ENCODE measurements at regions not wholly inside any gene's neighbourhood (a gene's known extent, or its start where the extent isn't known, plus 50 kb on each side); places are given as distances from the start of the nearest gene placed in this dataset.

DNA sequence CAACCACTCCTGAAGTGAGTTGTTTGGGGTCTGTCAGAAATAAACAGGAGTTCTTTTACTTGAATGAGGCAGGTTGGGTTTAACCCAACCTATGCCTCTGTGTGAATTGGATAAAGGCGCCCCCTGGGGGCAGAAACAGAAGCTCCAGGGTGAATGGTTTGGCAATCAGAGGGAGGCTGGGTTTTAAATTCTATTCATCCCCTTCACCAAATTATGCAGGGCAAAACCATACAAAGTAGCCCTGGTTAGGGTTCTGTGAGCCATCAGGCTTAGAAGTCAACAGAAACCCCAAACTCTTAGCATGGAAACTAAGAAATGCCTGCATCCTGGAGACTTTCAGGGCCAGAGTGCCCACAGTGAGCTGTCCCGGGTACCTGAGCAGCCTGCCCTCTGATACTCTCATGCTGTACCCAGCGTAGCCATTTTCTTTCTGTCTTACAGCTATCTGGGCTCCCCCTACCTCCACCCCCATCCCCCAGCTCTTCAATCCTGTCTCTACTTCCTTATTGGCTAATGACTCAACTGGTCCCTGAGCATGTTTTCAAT, 241.5 kb downstream of the ICOS start:
- DNase-seq (ENCODE audit: low read depth): no peak

- DNase-seq (ENCODE audit: low read depth): no peak
These were observed 244.1 kb downstream of the ICOS start for GRCh38 chr2:204180649-204181048.

- no peak for DNase-seq (ENCODE audit: low read depth)
These were observed 247.0 kb downstream of the ICOS start for GRCh38 chr2:204183608-204184007.

GRCh38 chr2:204184226-204184625, 247.7 kb downstream of the ICOS start:
- no peak for DNase-seq (ENCODE audit: low read depth)

DNA sequence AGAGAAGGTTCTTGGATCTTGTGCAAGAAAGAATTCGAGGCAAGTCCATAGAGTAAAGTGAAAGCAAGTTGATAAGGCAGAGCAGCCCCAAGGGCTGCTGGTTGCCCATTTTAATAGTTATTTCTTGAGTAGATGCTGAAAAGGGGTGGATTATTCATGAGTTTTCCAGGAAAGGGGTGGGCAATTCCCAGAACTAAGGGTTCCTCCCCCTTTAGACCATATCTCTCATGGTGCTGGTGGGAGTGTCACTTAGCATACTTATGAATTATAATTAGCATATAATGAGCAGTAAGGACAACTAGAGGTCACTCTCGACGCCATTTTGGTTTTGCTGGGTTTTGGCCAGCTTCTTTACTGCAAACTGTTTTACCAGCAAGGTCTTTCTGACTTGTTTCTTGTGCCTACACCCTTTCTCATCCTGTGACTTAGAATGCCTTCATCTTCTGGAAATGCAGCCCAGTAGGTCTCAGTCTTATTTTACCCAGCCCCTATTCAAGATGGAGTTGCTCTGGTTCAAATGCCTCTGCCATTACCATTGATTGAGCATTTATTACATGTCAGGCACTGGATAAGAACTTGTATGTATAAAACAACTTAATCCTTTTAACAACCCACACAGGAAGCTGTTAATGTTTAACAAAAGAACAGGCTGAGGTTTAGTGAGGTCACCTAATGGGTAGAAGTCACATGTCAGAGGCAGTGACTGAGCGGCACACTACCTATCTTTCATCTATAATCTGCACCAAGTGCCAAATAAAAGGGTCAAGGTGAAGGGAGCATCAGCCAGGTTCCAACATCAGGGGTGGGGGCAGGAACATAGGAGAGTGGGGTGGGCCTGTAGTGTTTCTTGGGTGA, 250.9 kb downstream of the ICOS start:
- no peak for DNase-seq (ENCODE audit: low read depth)

GRCh38 chr2:204191574-204191973, 255.0 kb downstream of the ICOS start:
- DNase-seq (ENCODE audit: low read depth): no peak

- DNase-seq (ENCODE audit: low read depth): no peak
These were observed 258.9 kb downstream of the ICOS start for GRCh38 chr2:204195498-204195897.

DNA sequence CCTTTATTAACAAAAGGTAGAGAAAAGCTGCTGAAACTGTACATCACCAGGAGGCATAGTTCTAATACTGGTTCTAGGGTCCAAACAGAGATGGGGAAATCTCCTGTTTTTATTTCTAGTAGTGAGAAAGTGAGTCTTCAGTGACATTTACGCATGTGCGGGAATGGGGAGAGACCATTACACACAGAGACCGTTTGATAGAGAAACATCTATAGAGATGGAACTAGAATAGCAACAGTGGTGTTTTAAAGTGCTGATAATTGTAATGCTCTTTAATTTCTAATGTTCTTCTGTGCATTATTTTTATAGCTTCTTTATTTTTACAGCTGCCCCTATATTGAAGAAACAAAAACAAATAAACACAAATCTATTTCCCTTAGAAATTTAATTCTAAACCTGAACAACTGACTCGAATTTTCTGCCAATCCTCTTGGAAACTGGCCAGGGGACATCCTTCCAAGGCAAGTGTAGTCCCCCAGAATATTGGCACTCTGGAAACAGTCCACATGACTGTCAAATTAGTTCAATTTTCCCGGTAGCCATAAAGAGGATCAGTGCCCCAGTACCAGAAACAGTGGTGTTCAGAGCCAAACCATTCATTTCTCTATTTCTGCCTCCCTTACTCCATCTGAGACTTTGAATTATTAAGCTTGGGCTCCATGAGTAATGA, 260.9 kb downstream of the ICOS start:
- no peak for DNase-seq (ENCODE audit: low read depth)

DNA sequence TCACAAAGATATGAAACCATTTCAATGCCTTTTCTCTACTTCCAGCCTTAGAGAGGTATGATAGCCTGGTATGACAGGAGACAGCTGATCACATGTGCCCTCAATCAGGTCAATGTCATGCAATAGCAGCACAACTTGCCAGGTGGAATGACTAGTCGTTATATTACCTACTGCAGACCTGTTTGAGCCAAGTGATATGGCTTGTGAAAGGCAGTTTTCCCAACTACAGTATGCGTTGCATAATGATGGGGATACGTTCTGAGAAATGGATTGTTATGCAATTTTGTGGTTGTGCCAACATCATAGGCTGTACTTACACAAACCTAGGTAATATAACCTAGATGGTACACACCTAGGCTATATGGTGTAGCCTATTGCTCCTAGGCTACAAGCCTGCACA, 262.8 kb downstream of the ICOS start:
- DNase-seq (ENCODE audit: low read depth): no peak

DNA sequence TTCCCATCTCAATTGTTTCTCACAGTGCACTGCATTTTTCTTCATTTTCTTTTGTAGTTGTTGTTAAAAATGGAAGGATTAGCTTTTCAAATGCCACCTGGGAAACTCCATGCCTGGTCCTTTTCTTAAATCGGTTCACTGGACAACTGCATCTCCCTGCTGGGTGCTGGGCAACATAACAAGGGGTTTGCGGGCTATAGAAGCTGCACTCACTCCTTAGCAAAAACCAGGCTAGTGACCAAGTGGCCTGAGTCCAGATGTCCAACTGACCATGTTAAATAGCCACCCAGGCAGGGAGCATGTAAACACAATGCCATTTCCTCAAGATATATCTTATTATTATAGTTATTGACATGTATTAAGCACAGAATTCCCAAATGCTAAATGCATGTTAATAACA, 264.9 kb downstream of the ICOS start:
- DNase-seq (ENCODE audit: low read depth): no peak

- no peak for DNase-seq (ENCODE audit: low read depth)
These were observed 265.7 kb downstream of the ICOS start for GRCh38 chr2:204202253-204202652.

DNA sequence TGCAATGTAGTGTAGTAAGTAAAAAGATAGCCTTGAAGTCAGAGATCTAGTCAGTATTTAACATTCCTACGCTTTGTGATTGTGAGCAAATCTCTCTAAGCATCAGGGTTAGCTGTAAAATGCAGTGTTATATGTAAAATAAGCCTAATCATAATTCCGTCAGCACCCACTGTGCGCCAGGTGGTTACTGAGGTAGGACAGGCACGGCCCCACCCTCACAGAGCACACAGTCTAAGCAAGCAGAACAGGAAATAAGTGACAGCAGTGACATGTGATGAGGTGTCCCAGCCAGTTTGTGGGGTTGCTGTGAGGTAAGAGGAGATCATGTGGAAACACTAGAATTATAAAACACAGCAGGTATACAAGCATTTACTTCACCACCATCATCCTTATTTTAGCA, 267.1 kb downstream of the ICOS start:
- no peak for DNase-seq (ENCODE audit: low read depth)

GRCh38 chr2:204205082-204205481, 268.5 kb downstream of the ICOS start:
- DNase-seq (ENCODE audit: low read depth): no peak

GRCh38 chr2:204205538-204205937, 269.0 kb downstream of the ICOS start:
- no peak for DNase-seq (ENCODE audit: low read depth)

- no peak for DNase-seq (ENCODE audit: low read depth)
These were observed 271.3 kb downstream of the ICOS start for GRCh38 chr2:204207866-204208265.

- DNase-seq (ENCODE audit: low read depth): no peak
These were observed 277.0 kb downstream of the ICOS start for GRCh38 chr2:204213588-204213987.

GRCh38 chr2:204218040-204218439, 281.5 kb downstream of the ICOS start:
- no peak for DNase-seq (ENCODE audit: low read depth)

DNA sequence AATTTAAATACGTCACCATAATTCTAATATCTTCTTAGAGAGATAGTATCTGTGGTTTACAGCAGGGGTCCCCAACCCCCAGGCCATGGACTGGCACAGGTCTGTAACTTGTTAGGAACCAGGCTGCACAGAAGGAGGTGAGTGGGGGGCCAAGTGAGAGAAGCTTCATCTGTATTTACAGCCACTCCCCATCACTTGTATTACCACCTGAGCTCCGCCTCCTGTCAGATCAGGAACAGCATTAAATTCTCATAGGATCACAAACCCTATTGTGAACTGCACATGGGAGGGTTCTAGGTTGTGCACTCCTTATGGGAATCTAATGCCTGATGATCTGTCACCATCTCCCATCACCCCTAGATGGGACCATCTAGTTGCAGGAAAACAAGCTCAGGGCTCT, 282.6 kb downstream of the ICOS start:
- no peak for DNase-seq (ENCODE audit: low read depth)

- no peak for DNase-seq (ENCODE audit: low read depth)
These were observed 284.3 kb downstream of the ICOS start for GRCh38 chr2:204220896-204221295.

DNA sequence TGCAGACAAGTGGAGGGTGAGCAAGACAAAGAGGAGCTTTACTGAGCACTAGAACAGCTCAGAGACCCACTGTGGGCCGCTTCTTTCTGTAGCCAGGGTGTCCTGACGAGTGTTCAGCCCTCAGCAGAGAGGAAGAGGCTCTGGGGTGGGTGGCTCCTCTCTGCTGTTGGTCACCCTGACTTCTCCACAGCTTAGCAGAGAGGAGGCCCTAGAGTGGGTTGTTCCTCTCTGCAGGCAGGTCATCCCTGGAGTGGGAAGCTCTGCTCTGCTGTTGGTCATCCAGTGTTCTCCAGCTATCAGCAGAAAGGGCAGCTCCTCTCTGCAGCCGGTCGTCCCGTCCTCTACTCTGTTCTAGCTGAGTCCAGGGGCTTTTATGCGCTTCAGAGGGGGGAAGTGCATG, 286.5 kb downstream of the ICOS start:
- no peak for DNase-seq (ENCODE audit: low read depth)

DNA sequence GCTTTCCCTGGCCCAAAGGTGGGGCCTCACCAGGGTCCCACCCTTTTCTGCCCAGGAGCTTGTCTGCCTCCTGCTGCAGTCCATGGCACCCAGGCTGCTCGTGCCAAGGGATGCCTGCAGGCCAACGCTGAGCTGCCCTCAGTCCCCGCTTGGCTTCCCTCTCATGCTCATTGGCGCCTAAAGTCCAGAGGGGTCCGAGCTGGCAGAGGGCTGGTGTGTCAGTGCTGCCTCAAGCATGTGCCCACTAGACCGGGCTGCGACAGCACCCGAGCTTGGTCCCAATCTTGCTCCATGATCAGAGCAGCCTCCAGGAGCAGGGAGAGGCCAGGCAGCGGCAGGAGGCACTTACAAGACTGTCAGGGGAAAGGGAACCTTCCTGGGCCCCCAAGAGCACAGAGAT, 287.0 kb downstream of the ICOS start:
- DNase-seq (ENCODE audit: low read depth): no peak

GRCh38 chr2:204225671-204226073, 289.1 kb downstream of the ICOS start:
- no peak for DNase-seq (ENCODE audit: low read depth)

DNA sequence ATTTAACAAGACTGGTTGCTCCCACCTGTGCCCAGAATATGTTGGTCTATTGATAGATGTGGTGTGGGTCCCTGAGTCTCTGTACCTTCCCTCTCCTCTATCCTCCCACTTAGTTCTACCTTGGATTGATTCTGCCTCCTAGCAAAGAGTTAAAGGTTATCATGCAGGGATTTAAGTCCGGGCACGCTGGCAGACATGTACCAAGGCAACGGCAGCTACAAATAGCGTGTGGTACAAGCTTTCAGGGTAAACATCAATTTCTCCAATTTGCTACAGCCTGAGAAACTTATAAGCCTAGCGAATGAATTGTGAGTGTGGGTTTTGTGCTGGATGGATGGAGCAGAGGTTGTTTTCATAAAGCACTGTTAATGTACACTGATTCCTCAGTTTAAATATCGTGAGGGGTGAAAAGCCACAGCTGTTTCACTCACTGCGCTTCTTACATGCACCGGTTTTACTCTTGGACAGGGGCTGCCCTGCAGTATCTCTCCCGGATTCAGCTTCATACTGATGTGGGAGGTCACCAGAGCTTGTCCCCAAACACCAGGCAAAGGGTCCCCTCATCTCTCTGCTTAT, 289.8 kb downstream of the ICOS start:
- no peak for DNase-seq (ENCODE audit: low read depth)

All from stromal cell of bone marrow (primary cell).